ENCODE measurements at regions not wholly inside any gene's neighbourhood (a gene's known extent, or its start where the extent isn't known, plus 50 kb on each side); places are given as distances from the start of the nearest gene placed in this dataset.

GRCh38 chr9:89256642-89257041 lies 54.4 kb upstream of the CKS2 start:
- no peaks in the 10 kb centered on the region for H3K27me3 Mint-ChIP-seq
- Histone ChIP-seq H3K36me3 (ENCODE audit: control insufficient read depth in 2 of 2, extremely low read depth in 1 of 2, insufficient read depth in 1 of 2, low read length in 1 of 2) (no peaks in the 10 kb centered on the region), H3K4me3 (ENCODE audit: control insufficient read depth in 1 of 2, extremely low read depth in 1 of 2, low read length in 1 of 2) (no peak overlapping the region), H3K27me3 (replicated peaks in 1 of 2; ENCODE audit: control insufficient read depth in 2 of 2, extremely low read depth in 1 of 2, insufficient read depth in 2 of 2, low read length in 1 of 2) (peaks cover 0 to 13% of the 10 kb centered on the region in 2 experiments), H3K4me1 (ENCODE audit: control insufficient read depth in 1 of 2, extremely low read depth in 1 of 2, insufficient read depth in 2 of 2, low read length in 2 of 2) (no peaks in the 10 kb centered on the region), H3K27ac (ENCODE audit: low read length) (no peak overlapping the region), H3K9me3 (no peaks in the 10 kb centered on the region)
- no peak for ATAC-seq (replicated peaks in 1 of 4)
- H3K36me3 Mint-ChIP-seq, result peaks cover 2% of the 10 kb centered on the region
- ChIA-PET POLR2A (no interaction called here), CTCF (no interaction called here)
- WGBS (ENCODE audit: insufficient coverage), result 90% methylated on average over 4 of the region's 8 CpGs
- H3K27ac Mint-ChIP-seq, result no peak overlapping the region
- DNase-seq, result no peak
- H3K4me3 Mint-ChIP-seq, result no peak overlapping the region
- H3K4me1 Mint-ChIP-seq, result no peaks in the 10 kb centered on the region
- peaks cover 0 to 6% (median 5%) of the 10 kb centered on the region in 3 donors for H3K9me3 Mint-ChIP-seq

GRCh38 chr9:89260525-89260924 lies 50.5 kb upstream of the CKS2 start:
- Histone ChIP-seq H3K36me3 (ENCODE audit: control insufficient read depth in 2 of 2, extremely low read depth in 1 of 2, insufficient read depth in 1 of 2, low read length in 1 of 2) (no peaks in the 10 kb centered on the region), H3K4me3 (ENCODE audit: control insufficient read depth in 1 of 2, extremely low read depth in 1 of 2, low read length in 1 of 2) (no peak overlapping the region), H3K9me3 (no peaks in the 10 kb centered on the region), H3K27me3 (replicated peaks in 1 of 2; ENCODE audit: control insufficient read depth in 2 of 2, extremely low read depth in 1 of 2, insufficient read depth in 2 of 2, low read length in 1 of 2) (no peaks in the 10 kb centered on the region), H3K27ac (ENCODE audit: low read length) (no peak overlapping the region), H3K4me1 (ENCODE audit: control insufficient read depth in 1 of 2, extremely low read depth in 1 of 2, insufficient read depth in 2 of 2, low read length in 2 of 2) (no peaks in the 10 kb centered on the region)
- ATAC-seq (replicated peaks in 1 of 4) (no peak), DNase-seq (no peak)
- no peaks in the 10 kb centered on the region for H3K4me1 Mint-ChIP-seq
- ChIA-PET POLR2A (no interaction called here), CTCF (no interaction called here)
- no peaks in the 10 kb centered on the region for H3K27me3 Mint-ChIP-seq
- no peak overlapping the region for H3K27ac Mint-ChIP-seq
- 78% methylated on average over 2 of the region's 2 CpGs for WGBS (ENCODE audit: insufficient coverage)
- H3K4me3 Mint-ChIP-seq, result no peak overlapping the region
- H3K36me3 Mint-ChIP-seq, result no peaks in the 10 kb centered on the region
- H3K9me3 Mint-ChIP-seq, result no peaks in the 10 kb centered on the region
